GM12878 (cell line): ENCODE measurements at regions not wholly inside any gene's neighbourhood (a gene's known extent, or its start where the extent isn't known, plus 50 kb on each side); places are given as distances from the start of the nearest gene placed in this dataset.

Experiments
- CREB1 ChIP-seq: IDR thresholded peaks from 2 replicates; pipeline ENCODE4 v1.6.1; 2012; ENCODE audit warnings: low read depth, mild to moderate bottlenecking, inconsistent platforms
- MTA3 ChIP-seq: IDR thresholded peaks from 2 replicates; pipeline ENCODE4 v1.6.1; 2012; ENCODE audit warnings: low read length, inconsistent platforms, borderline replicate concordance
- RB1 ChIP-seq: fragments of 450-650 bp; formaldehyde crosslinking; IDR thresholded peaks from 2 replicates; pipeline ENCODE4 v1.6.1; 2017; ENCODE audit warnings: mild to moderate bottlenecking, borderline replicate concordance
- YY1 ChIP-seq: IDR thresholded peaks from 2 replicates; pipeline ENCODE4 v1.6.1; 2011; ENCODE audit warnings: low read depth, mild to moderate bottlenecking, low read length
- TF ChIP-seq, protein P1 (sequence below), 3 experiments: IDR thresholded peaks in 2 of 3; conservative IDR thresholded peaks in 1 of 3; 2 replicates each; pipeline ENCODE4 v1.5.1; 2011; ENCODE audit warnings: low read depth in 3 of 3, low read length in 3 of 3, mild to moderate bottlenecking in 3 of 3, control low read depth in 2 of 3, moderate library complexity in 2 of 3, inconsistent platforms in 1 of 3, mixed read lengths in 1 of 3; ENCODE audit not compliant: control insufficient read depth in 2 of 3, insufficient read depth in 1 of 3; ENCODE audit errors: extremely low read depth in 1 of 3
- TF ChIP-seq, protein P2 (sequence below): IDR thresholded peaks from 2 replicates; pipeline ENCODE4 v1.6.1; 2012; ENCODE audit warnings: low read depth, low read length, improper control_type of control experiment
- TF ChIP-seq, protein P3 (sequence below): IDR thresholded peaks from 2 replicates; pipeline ENCODE4 v1.6.1; 2011; ENCODE audit warnings: mild to moderate bottlenecking, low read depth, low read length, moderate library complexity; ENCODE audit not compliant: insufficient replicate concordance
- TF ChIP-seq, protein P4 (sequence below): IDR thresholded peaks from 2 replicates; pipeline ENCODE4 v1.6.1; 2011; ENCODE audit warnings: low read depth, low read length, improper control_type of control experiment, borderline replicate concordance

DNA sequence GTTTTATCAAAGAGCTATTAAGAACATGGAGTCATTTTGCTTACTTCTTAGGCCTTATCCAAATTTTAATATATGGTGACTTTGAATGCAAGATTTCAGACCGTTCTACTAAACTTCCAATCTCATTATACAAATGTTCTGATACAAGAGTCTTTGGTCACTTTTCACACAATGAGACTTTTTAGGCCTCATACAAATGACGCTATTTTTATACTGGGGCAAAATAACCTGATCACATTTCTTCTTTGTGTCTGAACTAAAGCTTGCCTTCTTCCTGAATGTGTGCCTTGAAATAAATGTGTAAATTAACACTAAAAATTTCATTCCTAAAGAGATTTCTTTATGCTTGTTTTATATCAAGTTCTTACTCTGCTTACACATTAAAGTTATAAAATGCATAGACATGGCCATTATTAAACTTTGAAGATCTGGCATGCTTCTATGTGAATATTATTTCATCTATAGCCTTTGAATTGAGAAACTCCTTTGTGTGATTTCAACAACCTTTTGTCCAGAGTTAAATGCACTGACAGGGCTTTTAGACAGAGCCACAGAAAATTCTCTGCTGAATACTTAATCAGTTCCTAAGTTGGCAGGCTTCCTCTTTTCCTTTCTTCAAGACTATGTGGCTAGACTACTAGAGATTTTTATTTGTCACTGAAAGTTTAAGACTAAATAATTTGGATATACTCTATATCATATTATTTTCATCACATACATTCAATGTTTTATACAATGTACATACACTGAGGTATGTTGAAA, 86.1 kb downstream of the EDNRB start:
- TF ChIP-seq, protein P1, sequence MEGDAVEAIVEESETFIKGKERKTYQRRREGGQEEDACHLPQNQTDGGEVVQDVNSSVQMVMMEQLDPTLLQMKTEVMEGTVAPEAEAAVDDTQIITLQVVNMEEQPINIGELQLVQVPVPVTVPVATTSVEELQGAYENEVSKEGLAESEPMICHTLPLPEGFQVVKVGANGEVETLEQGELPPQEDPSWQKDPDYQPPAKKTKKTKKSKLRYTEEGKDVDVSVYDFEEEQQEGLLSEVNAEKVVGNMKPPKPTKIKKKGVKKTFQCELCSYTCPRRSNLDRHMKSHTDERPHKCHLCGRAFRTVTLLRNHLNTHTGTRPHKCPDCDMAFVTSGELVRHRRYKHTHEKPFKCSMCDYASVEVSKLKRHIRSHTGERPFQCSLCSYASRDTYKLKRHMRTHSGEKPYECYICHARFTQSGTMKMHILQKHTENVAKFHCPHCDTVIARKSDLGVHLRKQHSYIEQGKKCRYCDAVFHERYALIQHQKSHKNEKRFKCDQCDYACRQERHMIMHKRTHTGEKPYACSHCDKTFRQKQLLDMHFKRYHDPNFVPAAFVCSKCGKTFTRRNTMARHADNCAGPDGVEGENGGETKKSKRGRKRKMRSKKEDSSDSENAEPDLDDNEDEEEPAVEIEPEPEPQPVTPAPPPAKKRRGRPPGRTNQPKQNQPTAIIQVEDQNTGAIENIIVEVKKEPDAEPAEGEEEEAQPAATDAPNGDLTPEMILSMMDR (IDR thresholded peaks at IDR 0.05 in 2 of 3, conservative IDR thresholded peaks at IDR 0.05 in 1 of 3; ENCODE audit: control insufficient read depth in 2 of 3, extremely low read depth in 1 of 3, insufficient read depth in 1 of 3, low read depth in 3 of 3, low read length in 3 of 3): no peak
- TF ChIP-seq, protein P2, sequence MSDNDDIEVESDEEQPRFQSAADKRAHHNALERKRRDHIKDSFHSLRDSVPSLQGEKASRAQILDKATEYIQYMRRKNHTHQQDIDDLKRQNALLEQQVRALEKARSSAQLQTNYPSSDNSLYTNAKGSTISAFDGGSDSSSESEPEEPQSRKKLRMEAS: no peak
- TF ChIP-seq RB1: no peak
- TF ChIP-seq YY1: no peak
- TF ChIP-seq, protein P3, sequence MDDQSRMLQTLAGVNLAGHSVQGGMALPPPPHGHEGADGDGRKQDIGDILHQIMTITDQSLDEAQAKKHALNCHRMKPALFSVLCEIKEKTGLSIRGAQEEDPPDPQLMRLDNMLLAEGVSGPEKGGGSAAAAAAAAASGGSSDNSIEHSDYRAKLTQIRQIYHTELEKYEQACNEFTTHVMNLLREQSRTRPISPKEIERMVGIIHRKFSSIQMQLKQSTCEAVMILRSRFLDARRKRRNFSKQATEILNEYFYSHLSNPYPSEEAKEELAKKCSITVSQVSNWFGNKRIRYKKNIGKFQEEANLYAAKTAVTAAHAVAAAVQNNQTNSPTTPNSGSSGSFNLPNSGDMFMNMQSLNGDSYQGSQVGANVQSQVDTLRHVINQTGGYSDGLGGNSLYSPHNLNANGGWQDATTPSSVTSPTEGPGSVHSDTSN: no peak
- TF ChIP-seq MTA3: no peak
- TF ChIP-seq, protein P4, sequence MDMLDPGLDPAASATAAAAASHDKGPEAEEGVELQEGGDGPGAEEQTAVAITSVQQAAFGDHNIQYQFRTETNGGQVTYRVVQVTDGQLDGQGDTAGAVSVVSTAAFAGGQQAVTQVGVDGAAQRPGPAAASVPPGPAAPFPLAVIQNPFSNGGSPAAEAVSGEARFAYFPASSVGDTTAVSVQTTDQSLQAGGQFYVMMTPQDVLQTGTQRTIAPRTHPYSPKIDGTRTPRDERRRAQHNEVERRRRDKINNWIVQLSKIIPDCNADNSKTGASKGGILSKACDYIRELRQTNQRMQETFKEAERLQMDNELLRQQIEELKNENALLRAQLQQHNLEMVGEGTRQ: no peak
- no peak for TF ChIP-seq CREB1
